ENCODE measurements at regions not wholly inside any gene's neighbourhood (a gene's known extent, or its start where the extent isn't known, plus 50 kb on each side); places are given as distances from the start of the nearest gene placed in this dataset.

DNA sequence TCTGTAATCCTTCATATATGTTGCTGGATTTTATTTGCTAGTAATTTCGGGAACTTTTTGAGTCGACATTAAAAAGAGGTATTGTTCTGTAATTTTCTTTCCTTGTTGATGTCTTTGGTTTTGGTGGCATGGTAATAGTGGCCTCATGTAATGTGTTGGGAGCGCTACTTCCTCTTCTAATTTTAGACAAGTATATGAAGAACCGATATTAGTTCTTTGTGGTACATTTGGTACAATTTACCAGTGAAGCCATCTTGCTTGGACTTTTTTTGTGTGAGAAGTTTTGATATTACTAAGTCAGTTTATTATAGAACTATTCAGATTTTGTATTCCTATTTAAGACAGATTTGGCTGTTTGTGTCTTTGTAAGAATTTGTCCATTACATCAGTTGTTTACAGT is 669.2 kb upstream of the AADAT start:
- no peaks in the 10 kb centered on the region for H3K4me1 ChIP-seq
- peaks cover 0 to 10% (median 4%) of the 10 kb centered on the region in 4 donors for H3K9me3 ChIP-seq
- H3K27me3 ChIP-seq, result no peaks in the 10 kb centered on the region
- TF ChIP-seq EP300 (IDR thresholded peaks at IDR 0.05) (no peak), POLR2A (IDR thresholded peaks at IDR 0.05) (no peak), POLR2AphosphoS5 (IDR thresholded peaks at IDR 0.05) (no peak)
- TF ChIP-seq, protein P1, sequence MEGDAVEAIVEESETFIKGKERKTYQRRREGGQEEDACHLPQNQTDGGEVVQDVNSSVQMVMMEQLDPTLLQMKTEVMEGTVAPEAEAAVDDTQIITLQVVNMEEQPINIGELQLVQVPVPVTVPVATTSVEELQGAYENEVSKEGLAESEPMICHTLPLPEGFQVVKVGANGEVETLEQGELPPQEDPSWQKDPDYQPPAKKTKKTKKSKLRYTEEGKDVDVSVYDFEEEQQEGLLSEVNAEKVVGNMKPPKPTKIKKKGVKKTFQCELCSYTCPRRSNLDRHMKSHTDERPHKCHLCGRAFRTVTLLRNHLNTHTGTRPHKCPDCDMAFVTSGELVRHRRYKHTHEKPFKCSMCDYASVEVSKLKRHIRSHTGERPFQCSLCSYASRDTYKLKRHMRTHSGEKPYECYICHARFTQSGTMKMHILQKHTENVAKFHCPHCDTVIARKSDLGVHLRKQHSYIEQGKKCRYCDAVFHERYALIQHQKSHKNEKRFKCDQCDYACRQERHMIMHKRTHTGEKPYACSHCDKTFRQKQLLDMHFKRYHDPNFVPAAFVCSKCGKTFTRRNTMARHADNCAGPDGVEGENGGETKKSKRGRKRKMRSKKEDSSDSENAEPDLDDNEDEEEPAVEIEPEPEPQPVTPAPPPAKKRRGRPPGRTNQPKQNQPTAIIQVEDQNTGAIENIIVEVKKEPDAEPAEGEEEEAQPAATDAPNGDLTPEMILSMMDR (IDR thresholded peaks at IDR 0.05), result no peak
- H3K27ac ChIP-seq, result no peak overlapping the region
- H3K4me3 ChIP-seq, result no peak overlapping the region
- 87 to 98% (median 91%) methylated on average over 4 of the region's 4 CpGs for WGBS, 5 donors
- intact Hi-C loops (cut with DNase I; ENCODE audit: low total_unique reads), result no loop called here
- H3K36me3 ChIP-seq, result no peaks in the 10 kb centered on the region
- no peak for DNase-seq

DNA sequence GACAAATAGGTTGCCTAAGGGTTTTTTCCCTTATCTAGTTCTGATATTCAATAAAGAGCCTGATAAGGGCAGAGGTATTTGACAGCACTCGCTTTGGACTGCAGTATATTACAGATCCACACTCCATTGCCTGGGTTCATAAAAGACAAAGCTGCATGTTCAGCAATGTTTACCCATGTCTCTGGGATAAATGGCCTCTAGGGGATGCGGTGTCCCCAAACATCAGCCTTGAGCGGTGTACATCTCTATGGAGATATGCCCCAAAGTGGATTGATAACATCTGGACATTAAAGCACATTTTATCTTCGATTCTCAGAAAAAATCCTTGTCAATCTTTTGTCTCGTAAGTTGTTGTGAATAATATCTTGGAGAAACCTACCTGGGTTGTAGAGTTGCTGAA is 660.8 kb upstream of the AADAT start:
- Histone ChIP-seq H3K36me3 (no peaks in the 10 kb centered on the region), H3K27ac (no peak overlapping the region), H3K4me3 (no peak overlapping the region), H3K4me1 (no peaks in the 10 kb centered on the region), H3K27me3 (no peaks in the 10 kb centered on the region), H3K9me3 (peaks cover 0 to 11% (median 5%) of the 10 kb centered on the region in 4 donors)
- 37 to 55% (median 47%) methylated on average over 5 of the region's 5 CpGs for WGBS, 5 donors
- intact Hi-C loops (cut with DNase I; ENCODE audit: low total_unique reads), result no loop called here
- DNase-seq, result no peak
- TF ChIP-seq EP300 (IDR thresholded peaks at IDR 0.05), result no peak
- TF ChIP-seq POLR2A (IDR thresholded peaks at IDR 0.05), result no peak
- TF ChIP-seq, protein P1 (IDR thresholded peaks at IDR 0.05), result no peak
- TF ChIP-seq POLR2AphosphoS5 (IDR thresholded peaks at IDR 0.05), result no peak

DNA sequence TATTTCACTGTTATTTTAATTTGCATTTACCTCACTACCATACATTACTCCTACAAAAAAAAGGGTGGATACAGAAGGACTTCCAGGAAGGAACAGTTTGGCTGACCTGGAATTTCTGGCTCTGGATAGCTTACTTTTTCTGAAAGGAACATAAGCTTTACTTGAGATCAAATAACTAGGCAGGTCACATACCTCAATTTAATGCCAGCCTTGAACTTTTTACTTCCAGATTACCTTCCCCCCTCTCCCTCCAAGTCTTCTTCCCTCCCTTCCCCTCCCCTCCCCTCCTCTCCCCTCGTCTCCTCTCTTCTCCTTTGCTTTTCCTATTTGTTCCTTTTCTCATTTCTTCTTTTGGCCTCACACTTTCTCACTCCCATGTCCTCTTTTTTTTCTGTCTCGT is 659.2 kb upstream of the AADAT start:
- H3K27ac ChIP-seq, result no peak overlapping the region
- H3K36me3 ChIP-seq, result no peaks in the 10 kb centered on the region
- peaks cover 0 to 3% (median under 1%) of the 10 kb centered on the region in 4 donors for H3K9me3 ChIP-seq
- H3K4me3 ChIP-seq, result no peak overlapping the region
- DNase-seq, result no peak
- TF ChIP-seq, protein P1 (IDR thresholded peaks at IDR 0.05), result no peak
- no peak for TF ChIP-seq EP300 (IDR thresholded peaks at IDR 0.05)
- no peak for TF ChIP-seq POLR2A (IDR thresholded peaks at IDR 0.05)
- no peak for TF ChIP-seq POLR2AphosphoS5 (IDR thresholded peaks at IDR 0.05)
- H3K4me1 ChIP-seq, result no peaks in the 10 kb centered on the region
- no peaks in the 10 kb centered on the region for H3K27me3 ChIP-seq
- WGBS, 5 donors, result 43 to 74% (median 66%) methylated on average over 2 of the region's 2 CpGs
- intact Hi-C loops (cut with DNase I; ENCODE audit: low total_unique reads), result no loop called here

DNA sequence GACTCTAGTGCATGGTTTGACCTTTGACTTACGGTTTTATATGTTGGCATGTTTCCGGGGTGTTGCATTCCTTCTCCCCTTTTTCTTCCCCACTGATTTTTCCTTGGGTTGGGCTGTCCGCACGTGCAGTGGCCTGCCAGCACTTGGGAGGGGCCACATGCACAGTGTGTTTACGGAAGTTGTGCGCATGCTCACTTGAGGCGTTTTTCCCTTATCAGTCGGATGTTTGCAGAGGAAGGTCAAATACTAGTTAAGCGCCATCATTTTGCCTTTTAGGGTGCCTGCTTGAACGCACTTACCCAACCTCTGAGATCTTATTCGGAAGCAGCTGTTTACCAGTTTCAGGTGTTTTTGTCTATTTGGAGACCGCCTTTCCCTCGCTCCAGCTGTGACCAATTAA is 653.9 kb upstream of the AADAT start:
- WGBS, 5 donors, result 40 to 55% (median 51%) methylated on average over 13 of the region's 13 CpGs
- DNase-seq, result peak in 1 of 2 donors; percentile 55
- Histone ChIP-seq H3K36me3 (no peaks in the 10 kb centered on the region), H3K27me3 (no peaks in the 10 kb centered on the region), H3K27ac (no peak overlapping the region), H3K4me3 (no peak overlapping the region), H3K4me1 (no peaks in the 10 kb centered on the region), H3K9me3 (no peaks in the 10 kb centered on the region)
- intact Hi-C loops (cut with DNase I; ENCODE audit: low total_unique reads), result no loop called here
- TF ChIP-seq EP300 (IDR thresholded peaks at IDR 0.05) (no peak), POLR2AphosphoS5 (IDR thresholded peaks at IDR 0.05) (no peak), POLR2A (IDR thresholded peaks at IDR 0.05) (no peak)
- TF ChIP-seq, protein P1 (IDR thresholded peaks at IDR 0.05), result no peak
